DMS 273 (cell line): ENCODE measurements at regions not wholly inside any gene's neighbourhood (a gene's known extent, or its start where the extent isn't known, plus 50 kb on each side); places are given as distances from the start of the nearest gene placed in this dataset.

ENCODE experiments used
- DNase-seq: peaks from one replicate; lab custom pipeline; 2025; ENCODE audit not compliant: unreplicated experiment; lab: John Stamatoyannopoulos, UW

GRCh38 chr10:78184851-78185692 is 151.4 kb downstream of the RPS24 start:
- DNase-seq = no peak

- no peak for DNase-seq
These were observed 152.0 kb downstream of the RPS24 start for GRCh38 chr10:78185693-78186055.

GRCh38 chr10:78186572-78186971 is 152.9 kb downstream of the RPS24 start:
- no peak for DNase-seq

GRCh38 chr10:78187371-78187770 is 153.7 kb downstream of the RPS24 start:
- no peak for DNase-seq

- peak; percentile 9 for DNase-seq
These were observed 154.8 kb downstream of the RPS24 start for GRCh38 chr10:78188446-78188845.

- DNase-seq = no peak
These were observed 156.6 kb downstream of the RPS24 start for GRCh38 chr10:78190051-78190825.

- DNase-seq = no peak
These were observed 157.6 kb downstream of the RPS24 start for GRCh38 chr10:78191301-78191700.

- DNase-seq = no peak
These were observed 159.5 kb downstream of the RPS24 start for GRCh38 chr10:78193189-78193588.

- no peak for DNase-seq
These were observed 160.4 kb downstream of the RPS24 start for GRCh38 chr10:78194050-78194449.

GRCh38 chr10:78194539-78195402 is 161.1 kb downstream of the RPS24 start:
- no peak for DNase-seq

GRCh38 chr10:78196396-78196795 is 162.7 kb downstream of the RPS24 start:
- no peak for DNase-seq

GRCh38 chr10:78196964-78197363 is 163.3 kb downstream of the RPS24 start:
- no peak for DNase-seq

- no peak for DNase-seq
These were observed 164.1 kb downstream of the RPS24 start for GRCh38 chr10:78197628-78198272.

GRCh38 chr10:78199005-78199725 is 165.5 kb downstream of the RPS24 start:
- no peak for DNase-seq

- no peak for DNase-seq
These were observed 166.1 kb downstream of the RPS24 start for GRCh38 chr10:78199759-78200158.

- peak; percentile 30 for DNase-seq
These were observed 167.0 kb downstream of the RPS24 start for GRCh38 chr10:78200686-78201085.

GRCh38 chr10:78202386-78202785 is 168.7 kb downstream of the RPS24 start:
- DNase-seq = no peak

- DNase-seq = no peak
These were observed 170.5 kb downstream of the RPS24 start for GRCh38 chr10:78203915-78204818.

GRCh38 chr10:78205457-78206016 is 171.9 kb downstream of the RPS24 start:
- no peak for DNase-seq
